ENCODE measurements at regions not wholly inside any gene's neighbourhood (a gene's known extent, or its start where the extent isn't known, plus 50 kb on each side); places are given as distances from the start of the nearest gene placed in this dataset.
"Not testable (repeated sequence)": the region's sequence is repeated elsewhere in the genome, so short reads cannot be mapped to it uniquely, and the experiment has no call there.

DNA sequence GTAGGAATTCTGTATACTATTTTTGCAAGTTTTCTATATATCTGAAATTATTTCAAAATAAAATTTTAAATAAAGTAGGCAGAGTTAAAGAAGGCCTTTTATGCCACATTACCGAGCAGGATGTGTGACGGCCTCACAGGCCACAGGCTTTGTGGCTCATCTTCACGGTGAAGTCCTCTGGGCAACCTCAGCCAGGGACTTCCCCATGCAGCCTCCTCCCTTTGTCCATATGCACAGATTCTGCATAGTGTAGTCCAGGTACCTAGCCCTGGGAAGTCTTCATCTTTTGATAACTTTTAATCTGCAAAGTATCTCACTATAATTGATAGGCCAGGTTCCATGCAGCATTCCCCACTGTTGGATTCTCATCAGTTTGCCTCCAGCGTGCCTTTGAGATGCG is 62.8 kb downstream of the ARHGAP11B start:
- intact Hi-C loops (cut with DNase I), result not testable (repeated sequence)

DNA sequence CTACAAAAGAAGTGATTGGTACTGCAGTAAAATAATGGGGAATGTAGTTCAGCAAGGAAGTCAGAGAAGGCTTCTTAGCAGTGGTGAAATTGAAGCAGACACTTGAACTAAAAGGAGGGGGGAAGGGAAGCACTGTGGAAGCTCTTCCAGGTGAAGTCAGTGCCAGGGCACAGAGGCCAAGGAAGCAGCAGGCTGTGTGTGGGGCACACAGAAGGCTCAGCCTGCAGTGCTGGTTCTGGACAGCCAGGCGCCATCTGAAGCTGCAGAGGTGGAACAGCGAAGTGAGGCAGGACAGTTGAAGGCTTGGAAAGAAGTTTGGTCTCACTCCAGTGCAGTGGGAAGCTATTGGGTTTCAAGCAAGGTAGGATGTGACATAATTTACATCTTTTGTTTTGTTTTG is 64.2 kb downstream of the ARHGAP11B start:
- H3K27ac ChIP-seq (ENCODE audit: low read length); H3K27me3 ChIP-seq (ENCODE audit: control insufficient read depth, insufficient read depth); H3K4me1 ChIP-seq (ENCODE audit: control insufficient read depth, insufficient read depth, low read length); H3K4me3 ChIP-seq (ENCODE audit: low read length); H3K9me3 ChIP-seq (ENCODE audit: control insufficient read depth, low read length); DNase-seq; ATAC-seq; intact Hi-C loops (cut with DNase I): not testable (repeated sequence)
- WGBS, result 76% methylated on average over 2 of the region's 2 CpGs

More for the DNA sequence above, 62.8 kb downstream of the ARHGAP11B start:
- H3K9me3 ChIP-seq (ENCODE audit: control insufficient read depth, low read length); H3K27ac ChIP-seq (ENCODE audit: low read length); ATAC-seq; DNase-seq; H3K27me3 ChIP-seq (ENCODE audit: control insufficient read depth, insufficient read depth); H3K4me1 ChIP-seq (ENCODE audit: control insufficient read depth, insufficient read depth, low read length); H3K4me3 ChIP-seq (ENCODE audit: low read length): not testable (repeated sequence)
- 84% methylated on average over 5 of the region's 5 CpGs for whole genome bisulfite sequencing

DNA sequence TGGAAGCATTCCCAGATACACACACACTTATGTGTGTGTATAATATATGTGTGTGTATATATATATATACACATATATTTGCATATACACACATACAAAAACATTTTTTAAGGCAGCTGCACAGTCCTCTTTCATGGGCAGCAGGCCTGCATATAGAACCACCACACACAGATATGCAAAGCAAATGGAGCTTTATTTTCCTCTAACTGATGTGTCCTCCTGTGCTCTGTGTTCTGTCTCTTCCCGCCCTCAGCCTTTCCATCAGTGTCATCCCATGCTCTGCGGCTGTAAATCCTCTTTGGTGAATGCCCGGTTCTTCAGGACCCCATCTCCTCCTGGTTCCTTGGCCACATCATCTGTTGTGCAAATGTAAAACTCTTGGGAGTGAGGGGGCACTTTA is 69.9 kb downstream of the ARHGAP11B start:
- H3K27ac ChIP-seq (ENCODE audit: low read length); H3K4me3 ChIP-seq (ENCODE audit: low read length); ATAC-seq; H3K4me1 ChIP-seq (ENCODE audit: control insufficient read depth, insufficient read depth, low read length); DNase-seq; H3K27me3 ChIP-seq (ENCODE audit: control insufficient read depth, insufficient read depth); H3K9me3 ChIP-seq (ENCODE audit: control insufficient read depth, low read length); intact Hi-C loops (cut with DNase I): not testable (repeated sequence)
- WGBS, result no CpG with 5 or more reads among the region's 3 CpGs

DNA sequence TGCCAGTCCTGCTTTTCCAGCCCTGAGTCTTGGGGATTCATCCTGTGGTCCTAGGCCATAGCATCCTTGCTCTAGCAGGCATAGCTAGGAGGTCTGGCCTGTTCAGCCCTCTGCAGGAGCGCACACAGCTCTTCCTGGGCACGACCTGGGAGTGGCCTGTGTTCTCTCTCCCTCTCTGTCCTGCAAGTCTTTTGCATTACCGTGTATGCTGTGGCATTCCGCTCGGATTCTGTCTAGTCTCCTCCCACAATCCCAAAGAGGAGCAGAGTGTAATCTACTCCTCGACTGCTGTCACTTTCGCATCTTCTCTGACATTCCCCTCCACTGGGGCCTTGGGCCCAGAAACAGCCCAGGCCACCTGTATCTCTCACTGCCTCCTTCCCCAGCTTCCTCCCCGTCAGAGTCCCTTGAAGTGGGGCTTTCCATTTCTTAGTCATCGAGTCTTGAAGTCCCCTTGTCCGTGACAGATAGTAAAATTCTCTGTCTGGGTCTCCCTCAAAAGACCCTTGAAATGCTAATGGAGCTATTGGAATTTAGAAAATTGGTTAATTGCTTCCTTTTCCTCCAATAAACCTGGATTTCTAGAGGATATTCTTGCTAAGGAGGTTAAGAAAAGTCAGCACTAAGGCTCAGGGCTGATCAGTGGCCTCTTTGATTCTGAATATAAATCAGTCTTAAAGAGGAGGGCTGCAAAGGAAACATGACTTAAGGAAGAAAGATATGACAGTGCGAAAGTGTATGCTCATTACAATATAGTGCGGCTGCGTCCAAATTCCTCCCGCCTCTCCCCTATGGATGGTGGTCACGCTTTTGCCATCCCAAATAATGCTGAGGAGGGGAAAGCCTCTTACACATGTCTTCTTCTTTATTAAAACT is 70.7 kb downstream of the ARHGAP11B start:
- 85% methylated on average over 7 of the region's 15 CpGs for WGBS
- not testable (repeated sequence) for DNase-seq, ATAC-seq

DNA sequence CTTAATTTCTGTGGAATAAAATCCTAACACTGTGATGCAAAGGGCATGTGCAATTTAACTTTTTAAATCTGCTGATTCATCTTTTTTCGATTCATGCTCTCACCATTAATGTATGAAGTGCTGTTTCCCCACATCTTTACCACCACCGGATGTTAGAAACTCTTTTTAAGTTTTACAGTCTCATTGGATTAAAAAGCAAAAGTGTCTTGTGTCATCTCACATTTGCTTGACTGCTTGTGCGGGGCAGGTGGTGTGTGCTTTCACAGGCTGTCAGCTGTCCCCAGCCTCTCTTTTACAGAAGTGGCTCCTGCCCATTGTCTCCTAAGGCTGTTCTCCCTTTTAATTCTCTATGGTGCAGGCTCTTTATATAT is 71.4 kb downstream of the ARHGAP11B start:
- WGBS, result 85% methylated on average over 3 of the region's 3 CpGs
- DNase-seq; H3K4me1 ChIP-seq (ENCODE audit: control insufficient read depth, insufficient read depth, low read length); H3K9me3 ChIP-seq (ENCODE audit: control insufficient read depth, low read length); H3K4me3 ChIP-seq (ENCODE audit: low read length); ATAC-seq; H3K27me3 ChIP-seq (ENCODE audit: control insufficient read depth, insufficient read depth); intact Hi-C loops (cut with DNase I); H3K27ac ChIP-seq (ENCODE audit: low read length): not testable (repeated sequence)

More for the DNA sequence above, 70.7 kb downstream of the ARHGAP11B start:
- H3K27ac ChIP-seq (ENCODE audit: low read length); H3K27me3 ChIP-seq (ENCODE audit: control insufficient read depth, insufficient read depth); H3K9me3 ChIP-seq (ENCODE audit: control insufficient read depth, low read length); intact Hi-C loops (cut with DNase I); H3K4me3 ChIP-seq (ENCODE audit: low read length); H3K4me1 ChIP-seq (ENCODE audit: control insufficient read depth, insufficient read depth, low read length): not testable (repeated sequence)

DNA sequence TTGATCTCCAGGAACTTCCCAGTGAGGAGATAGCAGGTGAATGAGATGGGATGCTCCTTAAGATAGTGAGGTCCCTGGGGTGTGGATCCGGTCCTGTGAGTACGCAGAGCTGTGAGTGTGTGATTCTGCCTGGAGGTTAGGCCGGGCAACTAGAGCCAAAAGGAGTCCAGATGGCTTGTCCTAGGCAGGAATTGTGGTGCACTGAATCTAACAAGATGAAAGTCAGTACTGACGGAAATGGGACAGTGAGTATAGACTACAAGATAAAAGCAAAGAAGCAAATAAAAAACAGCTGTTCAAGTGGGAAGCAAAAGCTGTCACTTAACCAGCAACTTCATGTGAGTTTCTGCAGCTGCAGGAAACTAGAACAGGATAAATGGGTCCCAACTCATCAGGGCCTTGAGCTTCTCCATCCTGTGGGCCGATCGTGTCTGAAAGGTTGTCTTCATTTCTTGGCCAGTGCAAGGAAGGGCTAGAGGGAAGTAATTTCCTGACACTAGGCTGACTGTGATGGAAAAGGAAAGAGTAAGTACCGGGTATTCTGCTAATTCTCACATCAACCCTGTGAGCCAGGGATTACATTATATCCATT is 74.2 kb downstream of the ARHGAP11B start:
- H3K4me3 ChIP-seq (ENCODE audit: low read length); H3K27me3 ChIP-seq (ENCODE audit: control insufficient read depth, insufficient read depth); H3K27ac ChIP-seq (ENCODE audit: low read length); DNase-seq; intact Hi-C loops (cut with DNase I); H3K9me3 ChIP-seq (ENCODE audit: control insufficient read depth, low read length); H3K4me1 ChIP-seq (ENCODE audit: control insufficient read depth, insufficient read depth, low read length); ATAC-seq: not testable (repeated sequence)
- no CpG with 5 or more reads among the region's 7 CpGs for WGBS

DNA sequence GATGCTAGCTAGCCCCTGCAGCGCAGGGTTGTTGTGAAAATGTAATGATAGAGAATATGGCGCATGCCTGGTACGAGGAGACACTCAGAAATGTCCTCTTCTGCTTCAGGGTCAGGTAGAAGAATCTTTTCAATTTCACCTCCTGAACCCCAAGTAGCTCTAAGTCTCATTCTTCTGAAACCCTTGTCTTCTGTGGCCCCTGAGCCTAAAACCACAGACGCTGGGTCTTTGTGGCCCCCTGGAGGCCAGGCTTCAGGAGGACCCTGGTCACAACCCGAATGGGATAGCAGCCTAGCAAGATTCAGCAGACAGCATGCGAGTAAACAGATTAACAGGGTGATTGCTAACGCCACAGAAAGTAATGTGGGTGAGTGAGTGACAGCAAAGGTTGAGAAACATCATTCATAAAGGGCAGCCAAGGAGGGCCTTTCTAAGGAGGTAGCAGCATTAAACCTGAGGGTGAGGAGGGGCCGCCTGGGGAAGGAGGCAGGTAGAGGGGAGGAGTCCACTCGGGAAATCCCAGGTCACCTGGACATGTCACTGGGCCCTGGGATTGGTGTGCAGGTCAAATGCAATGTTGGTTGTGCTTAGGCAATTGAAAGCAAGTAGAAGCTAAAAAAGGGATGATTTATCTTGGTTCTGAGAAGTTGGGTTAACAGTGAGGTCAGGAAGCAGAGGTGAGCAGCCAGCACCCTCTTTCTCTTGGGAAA is 82.2 kb downstream of the ARHGAP11B start:
- H3K4me3 ChIP-seq (ENCODE audit: low read length); DNase-seq; H3K27me3 ChIP-seq (ENCODE audit: control insufficient read depth, insufficient read depth); ATAC-seq; H3K9me3 ChIP-seq (ENCODE audit: control insufficient read depth, low read length); H3K4me1 ChIP-seq (ENCODE audit: control insufficient read depth, insufficient read depth, low read length); intact Hi-C loops (cut with DNase I); H3K27ac ChIP-seq (ENCODE audit: low read length): not testable (repeated sequence)
- 91% methylated on average over 9 of the region's 9 CpGs for WGBS

DNA sequence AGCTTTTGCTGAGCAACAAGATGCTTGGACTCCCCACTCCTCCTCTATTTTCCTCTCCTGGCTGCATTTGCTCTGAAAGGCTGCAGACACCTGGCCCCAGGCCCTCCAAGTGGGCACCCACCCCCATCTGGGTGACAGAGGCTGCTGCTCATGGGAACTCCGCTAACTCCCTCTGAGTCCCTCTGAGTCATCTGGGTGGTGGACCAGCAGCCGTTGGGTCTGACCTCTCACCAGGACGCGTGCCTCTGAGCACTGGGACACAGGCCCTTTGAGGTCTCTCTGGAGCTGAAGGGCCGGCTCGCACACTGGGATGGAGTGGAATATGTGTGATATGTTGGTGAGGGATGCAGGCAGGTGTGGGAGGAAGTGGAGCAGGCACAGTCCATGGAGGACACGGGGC is 82.9 kb downstream of the ARHGAP11B start:
- DNase-seq; H3K9me3 ChIP-seq (ENCODE audit: control insufficient read depth, low read length); intact Hi-C loops (cut with DNase I); H3K27ac ChIP-seq (ENCODE audit: low read length); H3K27me3 ChIP-seq (ENCODE audit: control insufficient read depth, insufficient read depth); H3K4me3 ChIP-seq (ENCODE audit: low read length); H3K4me1 ChIP-seq (ENCODE audit: control insufficient read depth, insufficient read depth, low read length): not testable (repeated sequence)
- ATAC-seq, result peak in 1 of 2 donors; percentile 24
- WGBS, result 96% methylated on average over 4 of the region's 7 CpGs

DNA sequence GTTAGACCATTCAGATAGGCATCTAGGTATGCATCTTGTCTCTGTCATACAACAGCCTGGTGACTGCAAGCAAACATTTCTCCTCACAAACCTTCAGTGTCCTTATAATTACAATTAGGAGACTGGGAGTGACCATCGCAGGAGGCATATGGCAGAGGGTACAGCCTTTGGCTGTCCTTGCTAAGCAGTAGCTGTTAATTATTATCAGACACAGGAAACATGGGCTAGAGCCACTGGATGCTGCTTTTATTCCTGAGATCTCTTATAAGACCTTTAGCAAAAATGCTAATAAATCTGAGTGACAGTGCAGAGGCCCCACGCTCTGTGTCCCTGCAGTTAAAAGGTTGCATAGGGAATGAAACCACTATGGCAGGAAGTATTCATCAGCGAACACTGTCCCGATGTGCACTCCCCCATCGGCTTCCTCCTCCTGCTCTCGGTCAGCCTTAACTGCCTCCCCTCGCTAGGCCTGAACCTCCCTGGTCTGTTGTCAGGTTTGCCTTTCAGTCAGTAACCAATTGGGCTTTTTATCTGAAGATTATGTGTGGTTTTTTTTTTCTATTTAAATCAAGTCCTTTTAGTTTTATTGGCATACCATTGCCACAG is 92.2 kb downstream of the ARHGAP11B start:
- intact Hi-C loops (cut with DNase I); H3K4me1 ChIP-seq (ENCODE audit: control insufficient read depth, insufficient read depth, low read length); DNase-seq; H3K9me3 ChIP-seq (ENCODE audit: control insufficient read depth, low read length); H3K4me3 ChIP-seq (ENCODE audit: low read length); H3K27me3 ChIP-seq (ENCODE audit: control insufficient read depth, insufficient read depth); ATAC-seq; H3K27ac ChIP-seq (ENCODE audit: low read length): not testable (repeated sequence)
- WGBS, result 83% methylated on average over 4 of the region's 7 CpGs

DNA sequence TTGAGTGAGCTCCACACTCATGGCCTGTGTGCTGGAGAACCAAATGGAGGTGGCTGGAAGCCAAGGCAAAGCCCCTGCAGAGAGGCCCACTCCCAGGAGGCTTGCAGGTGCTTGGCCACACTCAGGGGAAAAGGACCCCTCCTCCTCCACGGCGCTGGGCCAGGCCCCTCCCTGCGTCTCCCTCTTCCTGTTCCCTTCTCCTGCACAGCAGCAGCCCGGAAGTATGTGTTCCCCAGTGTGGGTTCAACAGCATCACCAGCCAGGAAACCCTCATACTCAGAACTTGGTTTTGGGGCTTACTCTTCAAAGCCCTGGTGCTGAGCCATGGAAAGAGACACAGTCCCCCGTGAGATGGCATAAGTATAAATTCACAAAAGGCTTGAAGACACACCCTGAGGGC is 93.4 kb downstream of the ARHGAP11B start:
- WGBS, result 87% methylated on average over 5 of the region's 5 CpGs
- H3K27ac ChIP-seq (ENCODE audit: low read length); intact Hi-C loops (cut with DNase I); ATAC-seq; H3K9me3 ChIP-seq (ENCODE audit: control insufficient read depth, low read length); H3K4me3 ChIP-seq (ENCODE audit: low read length); DNase-seq; H3K27me3 ChIP-seq (ENCODE audit: control insufficient read depth, insufficient read depth); H3K4me1 ChIP-seq (ENCODE audit: control insufficient read depth, insufficient read depth, low read length): not testable (repeated sequence)

DNA sequence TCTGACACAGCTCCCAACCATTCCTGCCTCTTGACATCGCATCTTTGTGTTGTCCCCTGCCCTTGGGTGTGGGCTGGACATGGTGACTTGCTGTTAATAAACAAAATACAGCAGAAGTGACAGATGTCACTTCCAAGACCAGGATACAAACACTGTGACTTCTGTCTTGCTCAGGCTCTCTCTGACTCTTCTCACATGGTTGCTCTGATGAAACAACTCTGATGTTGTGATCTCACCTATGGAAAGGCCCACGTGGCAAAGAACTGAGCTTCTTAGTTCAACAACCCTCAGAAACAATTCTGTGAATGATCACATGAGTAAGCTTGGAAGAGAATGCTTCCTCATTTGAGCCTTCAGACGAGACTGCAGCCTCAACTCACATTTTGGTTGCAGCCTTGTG is 94.9 kb downstream of the ARHGAP11B start:
- H3K27ac ChIP-seq (ENCODE audit: low read length); H3K4me1 ChIP-seq (ENCODE audit: control insufficient read depth, insufficient read depth, low read length); H3K27me3 ChIP-seq (ENCODE audit: control insufficient read depth, insufficient read depth); DNase-seq; H3K4me3 ChIP-seq (ENCODE audit: low read length); H3K9me3 ChIP-seq (ENCODE audit: control insufficient read depth, low read length); intact Hi-C loops (cut with DNase I); ATAC-seq: not testable (repeated sequence)
- WGBS, result 77% methylated on average over 3 of the region's 3 CpGs

Measured in right cardiac atrium (tissue), 5 donors.